ENCODE measurements at regions not wholly inside any gene's neighbourhood (a gene's known extent, or its start where the extent isn't known, plus 50 kb on each side); places are given as distances from the start of the nearest gene placed in this dataset.

DNA sequence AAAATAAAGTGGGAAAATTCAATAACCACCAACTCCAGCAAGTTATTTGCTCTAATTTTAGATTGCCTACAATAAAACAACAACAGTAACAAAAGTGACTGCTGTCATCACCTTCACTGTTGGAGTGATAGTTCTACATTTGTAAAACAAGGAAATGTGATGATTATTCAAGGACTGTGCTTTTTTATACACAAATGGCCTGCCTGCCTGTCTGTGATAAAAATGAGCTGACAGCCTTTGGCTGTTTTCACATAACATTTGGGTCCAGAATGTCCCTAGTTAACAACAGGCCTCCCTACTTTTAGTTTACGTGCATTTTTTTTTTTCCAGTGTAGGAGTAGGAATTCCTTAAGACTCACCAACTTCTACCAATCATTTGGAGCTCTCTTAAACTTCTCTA, 768.8 kb downstream of the PDCD6IP start:
- H3K4me2 ChIP-seq (ENCODE audit: low read depth, low read length, poor library complexity, severe bottlenecking): no peak overlapping the region
- no peaks in the 10 kb centered on the region for H3F3A ChIP-seq (ENCODE audit: insufficient read depth)
- no peak overlapping the region for H3K9ac ChIP-seq (ENCODE audit: low read length)
- no peaks in the 10 kb centered on the region for H3K27me3 ChIP-seq (ENCODE audit: low read length)
- no peak for TF ChIP-seq EZH2phosphoT487 (conservative IDR thresholded peaks at IDR 0.05; ENCODE audit: low read length)
- TF ChIP-seq, protein P1, sequence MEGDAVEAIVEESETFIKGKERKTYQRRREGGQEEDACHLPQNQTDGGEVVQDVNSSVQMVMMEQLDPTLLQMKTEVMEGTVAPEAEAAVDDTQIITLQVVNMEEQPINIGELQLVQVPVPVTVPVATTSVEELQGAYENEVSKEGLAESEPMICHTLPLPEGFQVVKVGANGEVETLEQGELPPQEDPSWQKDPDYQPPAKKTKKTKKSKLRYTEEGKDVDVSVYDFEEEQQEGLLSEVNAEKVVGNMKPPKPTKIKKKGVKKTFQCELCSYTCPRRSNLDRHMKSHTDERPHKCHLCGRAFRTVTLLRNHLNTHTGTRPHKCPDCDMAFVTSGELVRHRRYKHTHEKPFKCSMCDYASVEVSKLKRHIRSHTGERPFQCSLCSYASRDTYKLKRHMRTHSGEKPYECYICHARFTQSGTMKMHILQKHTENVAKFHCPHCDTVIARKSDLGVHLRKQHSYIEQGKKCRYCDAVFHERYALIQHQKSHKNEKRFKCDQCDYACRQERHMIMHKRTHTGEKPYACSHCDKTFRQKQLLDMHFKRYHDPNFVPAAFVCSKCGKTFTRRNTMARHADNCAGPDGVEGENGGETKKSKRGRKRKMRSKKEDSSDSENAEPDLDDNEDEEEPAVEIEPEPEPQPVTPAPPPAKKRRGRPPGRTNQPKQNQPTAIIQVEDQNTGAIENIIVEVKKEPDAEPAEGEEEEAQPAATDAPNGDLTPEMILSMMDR (IDR thresholded peaks at IDR 0.05; ENCODE audit: insufficient read depth, low read length, poor library complexity, severe bottlenecking): no peak
- no peaks in the 10 kb centered on the region for H3K36me3 ChIP-seq (ENCODE audit: low read length)
- H2AFZ ChIP-seq (ENCODE audit: low read depth, low read length, severe bottlenecking): no peak overlapping the region
- H3K4me3 ChIP-seq (ENCODE audit: insufficient read depth, low read length, poor library complexity, severe bottlenecking): no peak overlapping the region
- H4K20me1 ChIP-seq (ENCODE audit: low read depth, low read length): no peaks in the 10 kb centered on the region
- no peaks in the 10 kb centered on the region for H3K79me2 ChIP-seq (ENCODE audit: insufficient read depth, low read length)
- no peaks in the 10 kb centered on the region for H3K9me3 ChIP-seq (ENCODE audit: insufficient read depth, low read length)
- H3K27ac ChIP-seq (ENCODE audit: low read depth, low read length): no peak overlapping the region
- H3K9me2 ChIP-seq (replicated peaks; ENCODE audit: insufficient read depth, low read length): no peaks in the 10 kb centered on the region

DNA sequence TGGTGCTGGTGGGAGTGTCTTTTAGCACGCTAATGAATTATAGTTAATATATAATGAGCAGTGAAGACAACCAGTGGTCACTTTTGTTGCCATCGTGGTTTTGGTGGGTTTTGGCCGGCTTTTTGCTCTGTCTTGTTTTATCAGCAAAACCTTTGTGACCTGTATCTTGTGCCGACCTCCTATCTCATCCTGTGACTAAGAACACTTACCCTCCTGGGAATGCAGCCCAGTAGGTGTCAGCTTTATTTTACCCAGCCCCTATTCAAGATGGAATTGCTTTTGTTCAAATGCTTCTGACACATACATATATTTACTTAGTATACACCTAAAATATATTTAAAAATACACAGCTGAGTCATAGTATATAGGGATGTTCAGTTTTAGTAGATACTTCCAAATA, 770.3 kb downstream of the PDCD6IP start:
- H3K4me3 ChIP-seq (ENCODE audit: insufficient read depth, low read length, poor library complexity, severe bottlenecking): no peak overlapping the region
- TF ChIP-seq EZH2phosphoT487 (conservative IDR thresholded peaks at IDR 0.05; ENCODE audit: low read length): no peak
- TF ChIP-seq, protein P1 (IDR thresholded peaks at IDR 0.05; ENCODE audit: insufficient read depth, low read length, poor library complexity, severe bottlenecking): no peak
- no peak overlapping the region for H3K9ac ChIP-seq (ENCODE audit: low read length)
- no peak overlapping the region for H2AFZ ChIP-seq (ENCODE audit: low read depth, low read length, severe bottlenecking)
- no peak overlapping the region for H3K27ac ChIP-seq (ENCODE audit: low read depth, low read length)
- H3K4me2 ChIP-seq (ENCODE audit: low read depth, low read length, poor library complexity, severe bottlenecking): no peak overlapping the region
- H3K27me3 ChIP-seq (ENCODE audit: low read length): no peaks in the 10 kb centered on the region
- H3K9me2 ChIP-seq (replicated peaks; ENCODE audit: insufficient read depth, low read length): no peaks in the 10 kb centered on the region
- H3K36me3 ChIP-seq (ENCODE audit: low read length): no peaks in the 10 kb centered on the region
- H3K79me2 ChIP-seq (ENCODE audit: insufficient read depth, low read length): no peaks in the 10 kb centered on the region
- H3F3A ChIP-seq (ENCODE audit: insufficient read depth): no peaks in the 10 kb centered on the region
- H4K20me1 ChIP-seq (ENCODE audit: low read depth, low read length): no peaks in the 10 kb centered on the region
- H3K9me3 ChIP-seq (ENCODE audit: insufficient read depth, low read length): no peaks in the 10 kb centered on the region

DNA sequence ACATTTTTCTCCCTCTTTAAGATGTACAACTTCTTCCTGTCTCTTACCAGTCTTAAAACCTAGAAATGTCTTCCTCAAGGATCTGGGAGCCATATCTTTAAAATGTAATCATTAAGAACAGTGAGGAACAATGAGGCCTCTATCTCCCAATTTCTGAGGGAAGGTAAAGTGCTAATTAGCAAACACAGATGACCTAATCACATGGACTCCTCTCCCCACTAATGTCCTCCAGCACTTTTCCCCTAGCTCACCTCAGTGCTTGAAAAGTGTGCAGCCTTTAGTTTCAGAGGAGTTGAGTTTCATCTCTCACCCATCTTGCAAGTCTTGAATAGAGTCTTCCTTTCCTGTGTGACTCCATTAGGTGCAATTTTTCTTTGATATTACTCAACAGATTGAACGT, 771.0 kb downstream of the PDCD6IP start:
- TF ChIP-seq EZH2phosphoT487 (conservative IDR thresholded peaks at IDR 0.05; ENCODE audit: low read length): no peak
- TF ChIP-seq, protein P1 (IDR thresholded peaks at IDR 0.05; ENCODE audit: insufficient read depth, low read length, poor library complexity, severe bottlenecking): no peak
- Histone ChIP-seq H3K4me3 (ENCODE audit: insufficient read depth, low read length, poor library complexity, severe bottlenecking) (no peak overlapping the region), H4K20me1 (ENCODE audit: low read depth, low read length) (no peaks in the 10 kb centered on the region), H3K27ac (ENCODE audit: low read depth, low read length) (no peak overlapping the region), H3F3A (ENCODE audit: insufficient read depth) (no peaks in the 10 kb centered on the region), H3K9ac (ENCODE audit: low read length) (no peak overlapping the region), H2AFZ (ENCODE audit: low read depth, low read length, severe bottlenecking) (no peak overlapping the region), H3K36me3 (ENCODE audit: low read length) (no peaks in the 10 kb centered on the region), H3K9me3 (ENCODE audit: insufficient read depth, low read length) (no peaks in the 10 kb centered on the region), H3K79me2 (ENCODE audit: insufficient read depth, low read length) (no peaks in the 10 kb centered on the region), H3K9me2 (replicated peaks; ENCODE audit: insufficient read depth, low read length) (no peaks in the 10 kb centered on the region), H3K4me2 (ENCODE audit: low read depth, low read length, poor library complexity, severe bottlenecking) (no peak overlapping the region), H3K27me3 (ENCODE audit: low read length) (no peaks in the 10 kb centered on the region)
